Inferior parietal cortex (tissue), 1 donor: ENCODE measurements at regions not wholly inside any gene's neighbourhood (a gene's known extent, or its start where the extent isn't known, plus 50 kb on each side); places are given as distances from the start of the nearest gene placed in this dataset.

Source experiments
- DNase-seq: peaks from one replicate; pipeline ENCODE4 v3.0.0-alpha.2; 2016; ENCODE audit errors: extremely low spot score

DNA sequence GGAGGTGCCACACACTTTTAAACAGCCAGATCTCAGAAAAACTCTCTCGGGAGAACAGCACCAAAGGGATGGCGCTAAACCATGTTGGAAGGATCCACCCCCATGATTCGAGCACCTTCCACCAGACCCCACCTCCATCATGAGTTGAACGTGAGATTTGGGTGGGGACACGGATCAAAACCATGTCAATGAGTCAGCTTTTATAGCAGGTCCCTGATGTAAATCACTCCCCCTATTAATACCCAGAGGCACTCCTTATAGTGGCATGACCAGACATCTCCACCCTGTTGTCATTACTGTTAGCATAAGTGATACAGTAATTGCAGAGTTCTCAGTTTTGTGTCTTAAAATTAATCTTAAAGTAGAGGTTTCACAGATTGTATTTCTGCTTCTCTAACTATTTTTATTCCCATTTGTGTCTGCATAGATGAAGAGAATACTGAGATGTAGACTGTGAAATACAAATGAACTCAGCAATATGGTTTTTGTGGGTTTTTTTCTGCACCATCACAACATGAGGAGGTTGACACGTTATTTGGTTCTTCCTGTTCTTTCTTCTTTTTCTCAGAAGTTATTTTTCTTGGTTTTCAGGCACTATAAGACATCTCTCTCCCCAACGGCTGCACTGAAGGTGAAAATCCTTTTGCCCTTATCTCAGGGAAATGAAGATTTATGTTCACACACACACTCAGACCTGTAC, 218.2 kb downstream of the ARL4C start:
- DNase-seq: no peak

DNA sequence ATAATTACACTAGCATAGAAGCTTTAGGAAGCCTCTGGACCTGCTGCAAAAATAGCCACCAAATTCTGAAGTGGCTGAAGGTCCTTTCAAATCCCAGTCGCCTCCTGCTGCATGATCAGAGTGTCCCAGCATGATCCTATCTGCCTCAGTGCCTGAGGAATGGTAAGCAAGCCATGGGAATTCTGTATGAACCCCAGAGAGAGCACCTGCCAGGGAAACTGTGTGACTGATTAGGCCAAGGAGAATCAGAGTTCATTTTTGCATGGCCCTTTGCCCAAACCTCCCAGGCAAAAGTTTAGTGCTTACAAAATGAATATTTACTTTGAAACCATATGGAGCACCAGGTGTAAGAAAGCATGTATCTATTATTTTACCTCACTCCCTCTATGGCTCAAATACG, 221.4 kb downstream of the ARL4C start:
- DNase-seq: no peak

DNA sequence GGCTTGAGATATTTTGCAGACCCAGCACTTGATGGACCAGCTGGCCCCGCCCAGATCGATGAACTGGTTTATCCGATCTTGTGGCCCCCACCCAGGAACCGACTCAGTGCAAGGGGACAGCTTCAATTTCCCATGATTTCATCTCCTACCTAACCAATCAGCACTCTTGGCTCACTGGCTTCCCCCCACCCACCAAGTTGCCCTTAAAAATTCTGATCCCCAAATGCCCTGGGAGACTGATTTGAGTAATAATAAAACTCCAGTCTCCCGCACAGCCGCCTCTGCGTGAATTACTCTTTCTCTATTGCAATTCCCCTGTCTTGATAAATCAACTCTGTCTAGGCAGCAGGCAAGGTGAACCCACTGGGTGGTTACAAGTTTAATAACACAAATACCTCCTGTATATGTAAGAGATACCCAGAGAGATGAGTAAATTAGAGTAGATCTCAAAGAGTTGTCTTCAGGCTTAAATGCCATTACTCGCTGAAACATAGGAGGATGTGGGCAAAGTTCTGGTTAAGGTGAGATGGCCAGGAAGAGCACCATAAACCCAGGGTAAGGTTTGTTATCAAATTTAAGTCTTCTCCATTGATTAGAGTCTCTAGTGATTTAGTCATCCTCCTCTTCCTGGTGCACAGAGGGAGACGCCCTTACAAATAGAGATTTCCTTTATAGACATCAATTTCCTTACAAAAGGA, 222.8 kb downstream of the ARL4C start:
- DNase-seq: no peak

- DNase-seq: no peak
These were observed 221.8 kb downstream of the SPP2 start for GRCh38 chr2:234272069-234272850.

- DNase-seq: no peak
These were observed 220.8 kb downstream of the SPP2 start for GRCh38 chr2:234271338-234271737.

- no peak for DNase-seq
These were observed 219.3 kb downstream of the SPP2 start for GRCh38 chr2:234269769-234270204.

GRCh38 chr2:234267534-234267933, 217.0 kb downstream of the SPP2 start:
- no peak for DNase-seq

DNA sequence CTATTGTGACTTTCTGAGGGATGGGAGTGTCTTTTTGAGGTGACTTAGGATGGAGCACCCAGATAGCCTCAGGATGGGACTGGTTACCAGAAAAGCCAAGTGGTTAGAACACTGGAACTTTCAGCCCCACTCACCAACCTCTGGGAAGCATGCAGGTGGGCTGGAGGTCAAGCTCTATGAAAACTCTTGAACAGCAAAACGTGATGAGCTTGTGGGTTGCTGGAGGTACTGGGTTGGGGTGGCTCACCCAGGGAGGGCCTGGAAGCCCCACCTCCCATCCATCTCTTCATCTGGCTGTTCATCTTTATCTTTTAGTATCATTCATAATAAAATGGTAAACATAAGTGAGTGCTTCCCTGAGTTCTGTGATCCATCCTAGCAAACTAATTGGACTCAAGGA, 216.4 kb downstream of the SPP2 start:
- DNase-seq: no peak

- no peak for DNase-seq
These were observed 214.7 kb downstream of the SPP2 start for GRCh38 chr2:234265206-234265605.

DNA sequence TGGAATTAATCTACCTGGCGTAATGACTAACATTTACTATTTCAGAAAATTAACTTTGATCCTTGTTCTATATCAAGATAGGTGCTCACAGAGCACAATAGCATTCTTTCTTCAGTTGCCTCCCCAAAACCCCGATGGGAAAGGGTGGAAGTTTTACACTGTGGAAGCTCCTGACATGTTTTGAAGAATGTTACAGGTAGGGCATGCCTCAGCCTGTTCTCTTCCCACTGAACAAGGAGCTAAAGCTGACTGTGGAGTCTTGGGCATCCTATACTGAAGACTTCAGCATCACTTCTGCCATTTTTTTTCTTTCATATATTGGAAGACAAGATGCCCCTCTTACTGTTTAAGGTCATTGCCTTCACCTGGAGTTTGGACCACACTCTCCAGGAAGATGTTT, 211.2 kb downstream of the SPP2 start:
- DNase-seq: no peak

GRCh38 chr2:234259440-234259839, 208.9 kb downstream of the SPP2 start:
- DNase-seq: no peak

- DNase-seq: no peak
These were observed 208.2 kb downstream of the SPP2 start for GRCh38 chr2:234258562-234259141.

DNA sequence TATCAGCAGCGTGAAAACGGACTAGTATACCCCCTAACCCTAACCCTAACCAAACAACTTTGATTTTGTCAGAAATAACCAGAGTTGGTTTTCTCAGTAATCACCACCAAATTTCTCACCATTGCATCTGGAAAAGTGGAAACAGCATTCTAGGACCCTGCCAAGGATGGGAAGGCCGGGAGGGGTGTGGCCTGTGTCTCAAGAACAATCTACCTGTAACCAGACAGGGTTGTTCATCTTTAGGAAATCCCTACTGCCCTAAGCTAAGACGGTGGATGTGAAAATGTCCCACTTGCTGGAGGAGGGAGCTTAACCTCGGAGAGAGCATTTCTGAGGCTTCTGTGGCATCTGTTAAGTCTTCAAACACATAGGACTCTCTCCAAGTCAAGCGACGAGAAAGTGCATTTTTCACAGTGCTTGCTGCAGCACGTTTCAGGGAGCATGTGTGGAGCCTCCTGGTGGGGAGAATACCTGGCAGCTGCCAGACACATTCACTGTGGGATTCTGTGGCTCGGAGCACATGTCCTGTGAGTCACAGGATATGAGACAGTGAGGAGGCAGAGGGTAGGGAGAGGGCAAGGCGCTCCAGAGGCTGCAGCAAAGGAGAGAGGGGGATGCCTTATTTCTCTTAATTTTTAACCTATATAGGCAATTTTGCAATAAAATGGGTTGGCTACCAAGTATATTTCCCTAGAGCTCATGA, 207.5 kb downstream of the SPP2 start:
- DNase-seq: no peak

- no peak for DNase-seq
These were observed 206.0 kb downstream of the SPP2 start for GRCh38 chr2:234256516-234256915.

- DNase-seq: no peak
These were observed 204.4 kb downstream of the SPP2 start for GRCh38 chr2:234254783-234255521.

DNA sequence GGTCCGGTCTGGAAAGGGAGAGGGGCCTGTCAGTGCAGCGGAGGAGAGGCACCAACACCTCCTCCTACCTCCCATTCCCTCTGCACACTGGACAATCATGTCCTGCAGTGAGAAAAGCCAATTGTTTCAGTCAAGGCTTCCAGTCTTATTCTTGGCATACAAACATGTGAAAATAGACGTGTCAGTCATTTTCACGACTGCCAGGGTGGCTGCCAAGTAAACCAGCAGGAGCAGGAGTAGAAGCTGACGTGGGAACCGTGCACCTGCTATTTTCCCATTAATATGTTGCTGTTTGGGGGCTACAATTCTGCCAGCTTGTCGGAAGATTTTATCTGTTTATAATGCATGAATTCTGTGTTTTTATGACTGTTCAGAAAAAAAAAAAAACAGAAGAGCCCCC, 202.3 kb downstream of the SPP2 start:
- no peak for DNase-seq

DNA sequence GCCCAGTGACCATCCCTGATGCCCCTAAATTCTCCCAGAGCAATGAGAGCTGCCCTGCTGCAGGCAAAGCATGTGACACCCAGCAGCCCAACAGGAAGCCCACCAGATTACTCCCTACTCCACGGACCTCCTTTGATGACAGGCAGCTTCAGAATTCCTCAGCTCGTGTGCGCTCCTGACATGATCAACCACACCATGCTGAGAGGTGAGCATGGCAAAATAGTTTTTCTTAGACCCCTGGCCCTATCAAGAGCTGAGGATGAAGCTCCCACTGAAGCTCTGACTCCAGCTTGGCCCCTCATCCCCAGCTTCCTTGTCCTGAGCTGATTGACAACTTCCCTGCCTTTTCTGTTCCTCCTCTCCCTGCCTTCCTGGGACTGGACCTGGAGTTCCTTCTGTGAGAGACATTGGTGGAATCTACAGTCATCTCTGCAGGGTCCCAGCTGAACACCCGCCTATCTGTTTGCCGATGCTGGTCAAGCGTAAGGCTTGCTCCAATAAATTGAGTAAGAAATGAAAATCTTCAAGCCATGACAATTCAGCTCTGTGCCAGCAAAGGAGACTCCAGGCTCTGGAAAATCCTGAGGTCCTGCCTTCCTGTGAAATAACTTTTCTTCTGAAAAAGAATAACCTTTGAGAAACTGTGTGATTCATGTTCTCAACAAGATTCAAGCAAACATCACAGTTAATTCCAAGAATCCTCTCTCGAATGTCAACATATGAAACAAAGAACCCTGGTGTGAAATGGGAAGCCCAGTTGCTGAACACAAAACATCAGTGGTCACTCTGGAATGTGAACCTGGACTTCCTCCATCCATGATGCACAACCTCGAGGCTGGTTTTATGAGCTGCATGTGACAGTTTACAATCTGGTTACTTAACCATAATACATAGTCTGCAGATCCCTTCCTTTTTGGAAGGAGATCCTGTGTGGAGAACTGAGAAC, 201.1 kb downstream of the SPP2 start:
- no peak for DNase-seq

GRCh38 chr2:234250926-234251325, 200.4 kb downstream of the SPP2 start:
- no peak for DNase-seq

- DNase-seq: no peak
These were observed 199.4 kb downstream of the SPP2 start for GRCh38 chr2:234249873-234250272.
